Sigmoid colon (tissue), 6 donors: ENCODE measurements at regions not wholly inside any gene's neighbourhood (a gene's known extent, or its start where the extent isn't known, plus 50 kb on each side); places are given as distances from the start of the nearest gene placed in this dataset.

ENCODE experiments used
- DNase-seq: peaks from one replicate; pipeline ENCODE4 v3.0.0-alpha.2; 2019
- H3K27ac ChIP-seq, 4 donors: fragments of 200-600 bp; sonication (generic); one replicate each; pipeline ENCODE4 v1.5.1; 2016 to 2019; ENCODE audit warnings: mild to moderate bottlenecking in 1 of 4
- H3K27me3 ChIP-seq, 3 donors: fragments of 200-600 bp; sonication (generic); one replicate each; pipeline ENCODE4 v1.5.1; 2019; ENCODE audit warnings: mild to moderate bottlenecking in 1 of 3
- H3K36me3 ChIP-seq, 4 donors: fragments of 200-600 bp; sonication (generic); one replicate each; pipeline ENCODE4 v1.5.1; 2016 to 2019
- H3K4me1 ChIP-seq, 4 donors: fragments of 200-600 bp; sonication (generic); one replicate each; pipeline ENCODE4 v1.5.1; 2017 to 2019
- H3K4me3 ChIP-seq, 4 donors: fragments of 200-600 bp; sonication (generic); one replicate each; pipeline ENCODE4 v1.5.1; 2017 to 2019; ENCODE audit warnings: mild to moderate bottlenecking in 2 of 4, moderate library complexity in 1 of 4
- H3K9me3 ChIP-seq, 4 donors: fragments of 200-600 bp in 3 of 4; sonication (generic) in 3 of 4; one replicate each; pipeline versions ENCODE4 v1.5.1 to v1.6.1; 2013 to 2019
- CTCF ChIP-seq, 4 experiments: fragments of 450-650 bp in 3 of 4; fragments of 200-600 bp in 1 of 4; IDR thresholded peaks; one replicate each; pipeline ENCODE4 v1.5.1; 2016 to 2019; ENCODE audit warnings: antibody characterized with exemption in 4 of 4, mild to moderate bottlenecking in 3 of 4, moderate library complexity in 2 of 4
- EP300 ChIP-seq, 4 donors: sonication (generic); formaldehyde crosslinking; IDR thresholded peaks; one replicate each; pipeline ENCODE4 v1.6.1; 2017; ENCODE audit warnings: antibody characterized with exemption in 4 of 4
- POLR2A ChIP-seq, 2 donors: fragments of 450-650 bp; IDR thresholded peaks; one replicate each; pipeline ENCODE4 v1.6.1; 2016; ENCODE audit warnings: antibody characterized with exemption in 2 of 2, mild to moderate bottlenecking in 2 of 2, moderate library complexity in 2 of 2
- POLR2AphosphoS5 ChIP-seq, 4 donors: sonication (generic); formaldehyde crosslinking; IDR thresholded peaks; one replicate each; pipeline ENCODE4 v1.6.1; 2017; ENCODE audit warnings: antibody characterized with exemption in 4 of 4
- WGBS, 2 donors: extraction: QIAGEN DNeasy Blood & Tissue Kit; methylation state at CpG; one replicate each; pipeline ENCODE4 v1.1.7; 2013; 5-methylcytosine and 5-hydroxymethylcytosine counted together
- intact Hi-C: fragments of 100-400 bp; cut with DNase I; formaldehyde crosslinking; loops from one replicate; pipeline ENCODE4 v1.15.1; 2023
- donor health status: healthy with polysubstance abuse.
- donor health status: healthy.

GRCh38 chr11:131033151-131033651 lies 116.9 kb upstream of the SNX19 start:
- intact Hi-C loops = no loop called here
- DNase-seq = no peak
- TF ChIP-seq POLR2AphosphoS5 (IDR thresholded peaks at IDR 0.05) = no peak
- TF ChIP-seq EP300 (IDR thresholded peaks at IDR 0.05) = no peak

DNA sequence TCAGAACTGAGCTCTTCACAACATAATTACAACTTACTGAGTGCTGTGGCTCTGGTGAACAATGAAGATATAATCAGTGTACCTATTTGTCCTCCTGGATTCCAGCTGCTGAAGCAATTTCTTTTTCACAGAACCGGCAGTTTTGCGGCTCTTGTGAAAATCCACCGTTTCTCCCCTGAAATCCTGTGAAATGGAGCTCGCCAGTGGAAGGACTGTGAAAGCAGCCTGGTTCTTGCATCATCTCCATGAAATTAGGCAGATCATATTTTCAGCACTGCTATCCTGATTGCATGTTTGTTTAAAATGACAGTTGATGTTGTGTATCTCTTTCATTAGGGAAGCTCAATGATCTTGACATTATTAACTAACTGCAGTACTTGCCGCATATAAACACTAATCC lies 120.2 kb upstream of the SNX19 start:
- H3K4me1 ChIP-seq = no peaks in the 10 kb centered on the region
- H3K27me3 ChIP-seq = peaks cover 0 to 7% (median 0%) of the 10 kb centered on the region in 3 donors
- H3K36me3 ChIP-seq = no peaks in the 10 kb centered on the region
- H3K9me3 ChIP-seq = no peaks in the 10 kb centered on the region
- WGBS, 2 donors = 86 to 89% methylated on average over 5 of the region's 5 CpGs
- DNase-seq = no peak
- no peak overlapping the region for H3K4me3 ChIP-seq
- TF ChIP-seq POLR2AphosphoS5 (IDR thresholded peaks at IDR 0.05) = no peak
- no peak for TF ChIP-seq EP300 (IDR thresholded peaks at IDR 0.05)
- no peak for TF ChIP-seq POLR2A (IDR thresholded peaks at IDR 0.05)
- no peak for TF ChIP-seq CTCF (IDR thresholded peaks at IDR 0.05)
- no peak overlapping the region for H3K27ac ChIP-seq
- intact Hi-C loops = no loop called here

More at GRCh38 chr11:131033151-131033651, 116.9 kb upstream of the SNX19 start:
- Histone ChIP-seq H3K4me1 (no peaks in the 10 kb centered on the region), H3K4me3 (no peak overlapping the region), H3K27me3 (peaks cover 0 to 7% (median 0%) of the 10 kb centered on the region in 3 donors), H3K27ac (no peak overlapping the region), H3K9me3 (no peaks in the 10 kb centered on the region), H3K36me3 (no peaks in the 10 kb centered on the region)
- 50 to 58% methylated on average over 5 of the region's 5 CpGs for WGBS, 2 donors

DNA sequence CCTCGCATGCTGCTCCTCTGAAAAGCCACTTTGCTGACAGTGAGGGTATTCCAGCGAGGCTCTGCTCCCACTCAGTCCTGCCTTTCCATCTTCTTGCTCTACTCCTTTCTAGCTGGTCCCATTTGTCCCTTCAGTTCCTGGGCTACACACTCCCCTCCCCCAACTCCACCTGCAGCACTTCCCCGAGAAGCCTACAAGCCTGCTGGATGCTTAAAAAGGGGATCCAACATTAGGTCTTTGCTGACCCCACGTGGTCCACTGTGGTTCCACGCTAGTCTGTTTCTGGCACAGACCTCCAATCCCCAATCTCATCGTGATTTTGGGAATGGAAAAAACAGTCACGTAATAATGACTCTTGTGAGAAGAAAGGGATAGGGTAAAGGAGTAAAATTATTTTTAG lies 121.6 kb upstream of the SNX19 start:
- DNase-seq = no peak
- TF ChIP-seq EP300 (IDR thresholded peaks at IDR 0.05) = no peak
- Histone ChIP-seq H3K27me3 (peaks cover 0 to 7% (median 0%) of the 10 kb centered on the region in 3 donors), H3K9me3 (no peaks in the 10 kb centered on the region), H3K27ac (no peak overlapping the region), H3K4me3 (no peak overlapping the region), H3K36me3 (no peaks in the 10 kb centered on the region), H3K4me1 (no peaks in the 10 kb centered on the region)
- WGBS, 2 donors = 47 to 50% methylated on average over 7 of the region's 7 CpGs
- intact Hi-C loops = no loop called here

- no peaks in the 10 kb centered on the region for H3K9me3 ChIP-seq
- peaks cover 0 to 7% (median 0%) of the 10 kb centered on the region in 3 donors for H3K27me3 ChIP-seq
- DNase-seq = no peak
- H3K4me1 ChIP-seq = no peaks in the 10 kb centered on the region
- no peak overlapping the region for H3K4me3 ChIP-seq
- H3K27ac ChIP-seq = no peak overlapping the region
- H3K36me3 ChIP-seq = no peaks in the 10 kb centered on the region
- WGBS, 2 donors = 21 to 35% methylated on average over 5 of the region's 5 CpGs
- TF ChIP-seq CTCF (IDR thresholded peaks at IDR 0.05) (no peak), POLR2A (IDR thresholded peaks at IDR 0.05) (no peak), EP300 (IDR thresholded peaks at IDR 0.05) (no peak), POLR2AphosphoS5 (IDR thresholded peaks at IDR 0.05) (no peak)
- intact Hi-C loops = no loop called here
These were observed 122.3 kb upstream of the SNX19 start for GRCh38 chr11:131038597-131038996.

DNA sequence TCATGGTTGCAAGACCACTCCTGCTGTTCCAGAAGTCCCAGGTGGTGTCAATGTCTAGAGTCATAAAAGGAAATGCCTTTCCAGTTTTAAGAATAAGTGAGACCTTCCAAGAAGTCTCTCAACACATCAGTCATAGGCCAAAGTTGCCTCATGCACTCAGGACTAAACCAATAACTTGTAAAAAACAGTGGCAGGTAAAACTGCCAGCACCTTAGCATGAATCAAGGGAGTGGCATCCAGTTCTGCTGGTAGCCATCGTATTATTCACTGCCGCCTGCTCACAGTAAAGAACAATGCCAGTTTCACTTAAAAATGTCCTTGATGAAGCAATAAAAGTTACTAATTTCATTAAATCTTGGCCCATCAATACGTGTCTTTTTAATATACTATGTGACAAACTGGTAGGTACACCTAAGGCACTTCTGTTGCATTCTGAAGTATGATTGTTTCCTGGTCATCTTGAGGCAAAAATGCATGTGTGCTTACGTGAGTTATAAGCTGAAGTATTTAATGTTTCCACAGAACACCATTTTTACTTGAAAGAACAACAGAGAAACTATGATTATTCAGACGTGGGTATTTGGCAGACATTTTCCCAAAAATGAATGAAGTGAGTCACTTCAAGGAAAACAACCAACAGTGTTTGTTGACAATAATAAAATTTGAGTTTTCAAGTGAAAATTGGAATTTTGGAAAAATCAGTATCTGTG lies 125.2 kb upstream of the SNX19 start:
- intact Hi-C loops = no loop called here
- Histone ChIP-seq H3K27me3 (peaks cover 0 to 7% (median 0%) of the 10 kb centered on the region in 3 donors), H3K4me1 (no peaks in the 10 kb centered on the region), H3K9me3 (no peaks in the 10 kb centered on the region), H3K27ac (no peak overlapping the region), H3K36me3 (no peaks in the 10 kb centered on the region), H3K4me3 (no peak overlapping the region)
- no peak for DNase-seq
- TF ChIP-seq POLR2A (IDR thresholded peaks at IDR 0.05) (no peak), CTCF (IDR thresholded peaks at IDR 0.05) (no peak), POLR2AphosphoS5 (IDR thresholded peaks at IDR 0.05) (no peak), EP300 (IDR thresholded peaks at IDR 0.05) (no peak)
- WGBS, 2 donors = 29 to 66% methylated on average over 5 of the region's 5 CpGs

DNA sequence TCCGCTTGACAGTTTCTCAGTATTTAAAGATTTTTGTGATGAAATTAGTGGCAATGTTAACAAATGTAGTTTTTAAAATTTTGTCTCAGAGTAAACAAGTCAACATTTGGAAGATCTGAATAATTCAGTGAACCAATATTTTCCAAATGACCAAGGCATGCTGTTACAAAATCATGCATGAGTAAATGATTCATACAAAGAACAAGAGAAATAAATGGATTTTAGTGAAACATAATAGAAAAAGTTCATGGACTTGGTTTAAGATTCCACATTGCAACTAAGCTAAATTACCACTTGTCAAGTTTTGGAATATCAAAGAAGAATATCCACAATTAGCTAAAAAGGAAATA lies 125.7 kb upstream of the SNX19 start:
- H3K27ac ChIP-seq = no peak overlapping the region
- intact Hi-C loops = no loop called here
- no peak for DNase-seq
- WGBS, 2 donors = 1% methylated on average over 1 of the region's 1 CpG
- no peaks in the 10 kb centered on the region for H3K9me3 ChIP-seq
- no peak for TF ChIP-seq EP300 (IDR thresholded peaks at IDR 0.05)
- H3K27me3 ChIP-seq = peaks cover 0 to 7% (median 0%) of the 10 kb centered on the region in 3 donors
- no peak overlapping the region for H3K4me3 ChIP-seq
- H3K36me3 ChIP-seq = no peaks in the 10 kb centered on the region
- no peaks in the 10 kb centered on the region for H3K4me1 ChIP-seq
